ENCODE measurements at regions not wholly inside any gene's neighbourhood (a gene's known extent, or its start where the extent isn't known, plus 50 kb on each side); places are given as distances from the start of the nearest gene placed in this dataset.

GRCh38 chr9:2324742-2325141 is 296.8 kb upstream of the VLDLR start:
- no peak overlapping the region for H2AFZ ChIP-seq (ENCODE audit: low read depth, low read length)
- peaks cover 5% of the 10 kb centered on the region for H3K9me3 Mint-ChIP-seq (ENCODE audit: unreplicated experiment)
- no peak for TF ChIP-seq CTCF (IDR thresholded peaks at IDR 0.05; ENCODE audit: insufficient read depth, low read depth, low read length)
- no peak for TF ChIP-seq EZH2 (IDR thresholded peaks at IDR 0.05; ENCODE audit: insufficient read depth, low read length)

GRCh38 chr9:2332663-2333062 is 288.9 kb upstream of the VLDLR start:
- TF ChIP-seq CTCF (IDR thresholded peaks at IDR 0.05; ENCODE audit: insufficient read depth, low read depth, low read length) (no peak), EZH2 (IDR thresholded peaks at IDR 0.05; ENCODE audit: insufficient read depth, low read length) (no peak)
- Mint-ChIP-seq H3K9me3 (ENCODE audit: unreplicated experiment) (peaks cover 4% of the 10 kb centered on the region), H3K36me3 (ENCODE audit: low read depth, unreplicated experiment) (no peaks in the 10 kb centered on the region), H3K27me3 (ENCODE audit: low read depth, unreplicated experiment) (no peaks in the 10 kb centered on the region), H3K27ac (ENCODE audit: unreplicated experiment) (no peak overlapping the region), H3K4me1 (ENCODE audit: low read depth, unreplicated experiment) (no peaks in the 10 kb centered on the region), H3K4me3 (ENCODE audit: unreplicated experiment) (no peak overlapping the region)
- no peak overlapping the region for H3K27ac ChIP-seq (ENCODE audit: low read depth, low read length)
- no peak overlapping the region for H3K4me3 ChIP-seq (ENCODE audit: insufficient read depth, low read depth, low read length)
- no peak overlapping the region for H3K9ac ChIP-seq (ENCODE audit: low read length)
- no peak for FAIRE-seq
- peak overlapping the region; percentile 25 for H2AFZ ChIP-seq (ENCODE audit: low read depth, low read length)
- H3K4me2 ChIP-seq (ENCODE audit: low read length): no peak overlapping the region
- H3K36me3 ChIP-seq (ENCODE audit: insufficient read depth, low read length): no peaks in the 10 kb centered on the region
- DNase-seq (ENCODE audit: low read depth): no peak
- no peaks in the 10 kb centered on the region for H3K4me1 ChIP-seq (ENCODE audit: insufficient read depth, low read length)
- no peaks in the 10 kb centered on the region for H3K9me3 ChIP-seq (ENCODE audit: insufficient read depth, low read depth, low read length)
- H4K20me1 ChIP-seq (ENCODE audit: insufficient read depth, low read length): no peaks in the 10 kb centered on the region
- H3K79me2 ChIP-seq (ENCODE audit: insufficient read depth, low read length): no peaks in the 10 kb centered on the region
- no peaks in the 10 kb centered on the region for H3K27me3 ChIP-seq (ENCODE audit: insufficient read depth, low read length)

More at GRCh38 chr9:2324742-2325141, 296.8 kb upstream of the VLDLR start:
- no peaks in the 10 kb centered on the region for H3K4me1 ChIP-seq (ENCODE audit: insufficient read depth, low read length)
- no peaks in the 10 kb centered on the region for H3K9me3 ChIP-seq (ENCODE audit: insufficient read depth, low read depth, low read length)
- H3K4me3 Mint-ChIP-seq (ENCODE audit: unreplicated experiment): no peak overlapping the region
- H3K36me3 ChIP-seq (ENCODE audit: insufficient read depth, low read length): no peaks in the 10 kb centered on the region
- H3K27me3 Mint-ChIP-seq (ENCODE audit: low read depth, unreplicated experiment): no peaks in the 10 kb centered on the region
- FAIRE-seq (no peak), DNase-seq (ENCODE audit: low read depth) (no peak)
- peaks cover 4% of the 10 kb centered on the region for H3K4me1 Mint-ChIP-seq (ENCODE audit: low read depth, unreplicated experiment)
- H3K27ac ChIP-seq (ENCODE audit: low read depth, low read length): no peak overlapping the region
- H3K36me3 Mint-ChIP-seq (ENCODE audit: low read depth, unreplicated experiment): no peaks in the 10 kb centered on the region
- H3K4me3 ChIP-seq (ENCODE audit: insufficient read depth, low read depth, low read length): no peak overlapping the region
- H3K27ac Mint-ChIP-seq (ENCODE audit: unreplicated experiment): no peak overlapping the region
- H3K4me2 ChIP-seq (ENCODE audit: low read length): no peak overlapping the region
- no peaks in the 10 kb centered on the region for H3K27me3 ChIP-seq (ENCODE audit: insufficient read depth, low read length)
- H4K20me1 ChIP-seq (ENCODE audit: insufficient read depth, low read length): no peaks in the 10 kb centered on the region
- no peaks in the 10 kb centered on the region for H3K79me2 ChIP-seq (ENCODE audit: insufficient read depth, low read length)
- H3K9ac ChIP-seq (ENCODE audit: low read length): no peak overlapping the region

- Histone ChIP-seq H3K9me3 (ENCODE audit: insufficient read depth, low read depth, low read length) (no peaks in the 10 kb centered on the region), H3K4me1 (ENCODE audit: insufficient read depth, low read length) (no peaks in the 10 kb centered on the region), H3K79me2 (ENCODE audit: insufficient read depth, low read length) (no peaks in the 10 kb centered on the region), H4K20me1 (ENCODE audit: insufficient read depth, low read length) (no peaks in the 10 kb centered on the region), H3K36me3 (ENCODE audit: insufficient read depth, low read length) (no peaks in the 10 kb centered on the region), H2AFZ (ENCODE audit: low read depth, low read length) (no peak overlapping the region), H3K4me2 (ENCODE audit: low read length) (no peak overlapping the region), H3K27me3 (ENCODE audit: insufficient read depth, low read length) (peaks cover 4% of the 10 kb centered on the region), H3K27ac (ENCODE audit: low read depth, low read length) (no peak overlapping the region), H3K9ac (ENCODE audit: low read length) (no peak overlapping the region), H3K4me3 (ENCODE audit: insufficient read depth, low read depth, low read length) (no peak overlapping the region)
- Mint-ChIP-seq H3K4me3 (ENCODE audit: unreplicated experiment) (no peak overlapping the region), H3K9me3 (ENCODE audit: unreplicated experiment) (peaks cover under 1% of the 10 kb centered on the region), H3K36me3 (ENCODE audit: low read depth, unreplicated experiment) (no peaks in the 10 kb centered on the region), H3K27ac (ENCODE audit: unreplicated experiment) (no peak overlapping the region), H3K27me3 (ENCODE audit: low read depth, unreplicated experiment) (no peaks in the 10 kb centered on the region), H3K4me1 (ENCODE audit: low read depth, unreplicated experiment) (peaks cover 4% of the 10 kb centered on the region)
- DNase-seq (ENCODE audit: low read depth): no peak
- no peak for FAIRE-seq
- TF ChIP-seq EZH2 (IDR thresholded peaks at IDR 0.05; ENCODE audit: insufficient read depth, low read length) (no peak), CTCF (IDR thresholded peaks at IDR 0.05; ENCODE audit: insufficient read depth, low read depth, low read length) (no peak)
Measured at GRCh38 chr9:2335260-2335659, 286.3 kb upstream of the VLDLR start.

Data from astrocyte (in vitro differentiated cells and primary cell).